ENCODE measurements at regions not wholly inside any gene's neighbourhood (a gene's known extent, or its start where the extent isn't known, plus 50 kb on each side); places are given as distances from the start of the nearest gene placed in this dataset.

DNA sequence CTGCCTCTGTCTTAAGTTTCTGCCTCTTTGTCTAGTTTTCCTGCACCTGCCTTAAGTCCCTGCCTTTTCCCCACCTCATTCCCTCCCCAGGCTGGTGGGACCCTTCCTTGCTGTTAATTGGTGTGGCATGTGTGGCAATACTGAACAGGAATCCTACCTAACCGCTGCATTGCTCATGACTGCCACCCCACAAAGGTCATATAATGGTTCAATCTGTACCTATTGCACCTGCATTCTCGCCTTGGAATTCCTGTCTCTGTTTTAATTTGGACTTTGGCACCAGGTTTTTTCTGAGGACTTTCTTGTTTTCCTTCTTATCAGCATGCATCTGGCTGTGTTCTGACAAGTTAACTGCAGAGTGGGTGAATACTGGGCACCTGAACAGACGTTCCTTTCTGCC lies 966.2 kb upstream of the TMEM132C start:
- DNase-seq, result no peak

DNA sequence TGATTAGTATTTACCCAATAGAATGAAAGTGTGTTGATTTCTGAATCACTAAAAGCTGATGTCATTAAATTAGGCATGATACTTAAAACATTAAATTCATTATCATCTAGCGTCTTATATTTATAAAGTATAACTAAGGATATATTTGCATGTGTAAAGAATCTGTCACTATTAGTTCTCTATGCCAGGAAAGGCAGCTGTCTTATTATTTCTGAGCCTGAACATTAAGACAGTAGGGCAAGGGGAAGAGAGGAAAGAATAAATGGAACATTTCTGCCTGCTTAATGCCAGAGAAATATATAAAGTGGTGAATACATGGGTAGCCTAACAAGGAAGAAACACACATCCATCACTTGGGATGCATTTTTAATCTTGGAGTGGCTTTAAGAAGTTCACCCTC lies 965.1 kb upstream of the TMEM132C start:
- DNase-seq, result no peak

DNA sequence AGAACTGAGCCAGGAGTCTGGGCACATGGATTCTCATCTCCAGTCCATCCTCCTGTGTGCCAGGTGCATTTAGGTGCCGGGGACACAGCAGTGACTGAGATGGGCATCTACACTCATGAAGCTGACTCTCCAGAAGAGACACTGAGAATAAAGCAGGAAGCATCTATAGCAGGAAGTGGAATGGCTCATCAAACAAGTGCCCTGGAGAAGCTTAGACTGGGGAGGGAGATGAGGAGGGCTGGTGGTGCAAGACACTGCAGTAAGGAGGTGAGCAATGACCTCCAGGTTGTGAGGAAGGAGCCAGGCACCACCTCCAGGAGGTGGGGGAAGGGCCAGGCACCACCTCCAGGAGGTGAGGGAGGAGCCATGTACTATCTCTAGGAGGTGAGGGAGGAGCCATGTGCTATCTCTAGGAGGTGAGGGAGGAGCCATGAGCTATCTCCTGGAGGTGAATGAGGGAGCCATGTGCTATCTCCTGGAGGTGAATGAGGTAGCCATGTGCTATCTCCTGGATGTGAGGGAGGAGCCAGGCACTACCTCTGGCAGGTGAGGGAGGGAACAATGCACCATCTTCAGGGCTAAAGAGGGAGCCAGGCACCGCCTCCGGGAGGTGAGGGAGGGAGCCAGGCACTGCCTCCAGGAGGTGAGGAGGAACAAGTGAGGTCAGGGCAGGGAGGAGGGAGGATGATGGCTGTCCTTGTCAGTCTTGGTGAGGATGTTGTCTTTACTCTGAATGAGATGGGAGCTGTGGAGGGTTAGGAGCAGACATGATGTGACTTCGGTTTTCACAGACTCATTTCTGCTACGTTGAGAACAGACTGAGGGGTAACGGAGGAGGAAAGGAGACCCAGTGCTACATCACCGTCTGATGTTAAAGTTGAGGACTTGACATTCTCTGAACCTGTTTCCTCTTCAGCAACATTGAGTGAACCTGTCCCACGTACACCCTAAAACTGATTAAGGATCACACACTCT lies 961.9 kb upstream of the TMEM132C start:
- DNase-seq, result no peak

DNA sequence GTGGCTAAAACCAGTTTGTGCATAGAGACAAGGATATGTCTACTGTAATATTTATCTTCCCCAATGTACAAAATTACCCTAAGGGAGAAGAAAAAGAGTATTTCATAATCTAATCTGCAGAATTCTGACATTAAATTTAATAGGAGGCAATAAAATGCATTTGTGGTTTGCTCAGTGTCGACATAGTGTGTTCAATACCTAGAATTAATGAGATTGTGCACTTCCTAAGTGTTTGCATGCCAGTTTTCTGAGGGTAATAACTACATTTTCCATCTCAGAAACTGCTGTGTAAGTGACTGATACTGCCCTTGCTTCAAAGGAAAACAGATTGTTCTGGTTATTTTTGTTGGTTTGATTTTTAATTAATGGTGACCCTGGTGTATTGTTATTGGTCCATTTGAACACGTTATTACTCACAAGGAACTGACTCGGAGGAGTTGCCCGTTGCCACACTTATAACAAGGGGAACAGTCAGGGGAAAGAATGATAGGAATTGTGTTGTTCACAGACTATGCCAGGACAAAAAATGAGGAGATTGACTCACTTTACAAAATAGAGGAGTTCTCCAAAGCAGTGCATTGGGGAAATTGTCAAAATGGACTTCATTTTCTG lies 960.3 kb upstream of the TMEM132C start:
- DNase-seq, result no peak

DNA sequence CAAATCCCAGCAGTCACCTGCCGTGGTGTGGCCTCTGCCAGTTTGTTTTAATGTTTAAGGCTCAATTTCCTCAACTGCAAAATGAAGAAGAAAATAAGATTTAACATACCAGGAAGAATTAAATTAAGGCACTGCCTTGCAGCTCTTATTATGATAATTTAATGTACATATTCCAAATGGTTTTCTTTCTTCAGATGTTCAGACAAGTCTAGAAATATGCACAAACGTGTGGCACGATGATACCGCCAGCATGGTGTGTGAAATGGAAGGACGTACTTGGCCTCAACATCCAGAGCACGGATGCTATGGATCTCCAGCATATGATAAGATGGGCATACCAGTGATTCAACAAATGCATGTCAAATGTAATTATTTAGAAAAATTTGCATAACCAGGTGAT lies 959.4 kb upstream of the TMEM132C start:
- no peak for DNase-seq

DNA sequence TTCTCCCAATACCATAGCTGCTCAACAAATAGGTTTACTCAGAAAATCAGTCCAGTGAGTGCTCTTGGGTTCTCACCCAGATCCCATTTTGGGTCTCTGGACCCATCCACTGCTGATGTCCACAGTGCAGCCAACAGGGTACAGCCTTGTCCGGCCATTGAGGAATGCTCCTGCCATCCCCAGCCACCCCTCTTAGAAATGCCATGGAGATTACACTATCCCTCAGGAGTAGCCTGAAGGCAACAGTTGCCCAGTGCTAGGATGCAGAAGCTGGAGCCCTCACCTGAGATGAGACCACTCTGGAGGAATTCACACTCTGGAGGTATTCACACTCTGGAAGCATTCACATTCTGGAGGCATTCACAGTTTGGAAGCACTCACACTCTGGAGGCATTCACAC lies 958.8 kb upstream of the TMEM132C start:
- DNase-seq, result no peak

DNA sequence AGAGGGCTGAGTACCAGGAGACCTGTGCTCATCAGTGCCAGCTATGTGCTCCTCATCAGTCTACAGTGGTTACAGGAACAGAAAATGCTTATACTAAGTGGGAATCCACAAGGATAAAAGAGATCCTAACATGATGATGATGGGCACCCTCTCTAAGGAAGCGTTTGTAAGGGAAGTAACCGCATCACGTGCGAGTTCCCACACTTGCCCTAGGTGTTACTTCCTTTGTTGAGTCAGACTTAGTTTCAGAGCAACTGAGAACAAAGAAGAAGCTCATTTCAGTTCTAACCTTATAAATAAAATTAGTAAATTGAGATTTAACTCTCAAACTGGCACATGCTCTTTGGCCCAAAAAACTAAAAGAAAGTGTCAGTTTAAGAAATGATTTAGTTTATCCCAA lies 956.4 kb upstream of the TMEM132C start:
- DNase-seq, result no peak

DNA sequence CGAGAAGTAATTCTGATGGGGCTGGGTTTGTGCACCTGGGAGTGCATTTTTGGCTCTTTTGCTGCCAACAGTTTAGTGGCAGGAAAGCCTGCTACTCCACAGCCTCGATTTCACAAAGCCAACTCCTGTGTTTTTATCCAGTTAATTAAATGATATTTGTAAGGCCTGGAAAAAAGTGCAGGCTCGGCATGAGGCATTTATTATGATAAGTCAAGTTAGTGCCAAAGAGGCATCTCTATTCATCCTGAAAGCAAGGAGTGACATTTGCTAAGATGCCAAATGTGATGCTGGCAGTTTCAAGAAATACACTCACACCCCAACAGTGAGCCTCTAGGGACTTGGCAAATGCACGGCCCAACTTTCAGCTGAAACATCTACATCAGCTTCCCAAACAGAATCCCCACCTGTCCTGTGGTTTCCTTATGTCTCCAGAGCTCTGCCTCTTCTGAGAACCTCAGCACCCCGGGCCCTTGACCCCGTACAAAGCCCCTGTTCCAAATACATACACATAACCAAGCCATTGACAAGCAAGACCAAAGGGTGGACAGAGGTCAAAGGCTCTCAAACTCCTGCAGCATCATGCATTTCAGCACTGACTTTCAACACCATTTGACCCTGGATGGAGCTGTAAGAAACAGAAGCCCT lies 955.1 kb upstream of the TMEM132C start:
- DNase-seq, result no peak

DNA sequence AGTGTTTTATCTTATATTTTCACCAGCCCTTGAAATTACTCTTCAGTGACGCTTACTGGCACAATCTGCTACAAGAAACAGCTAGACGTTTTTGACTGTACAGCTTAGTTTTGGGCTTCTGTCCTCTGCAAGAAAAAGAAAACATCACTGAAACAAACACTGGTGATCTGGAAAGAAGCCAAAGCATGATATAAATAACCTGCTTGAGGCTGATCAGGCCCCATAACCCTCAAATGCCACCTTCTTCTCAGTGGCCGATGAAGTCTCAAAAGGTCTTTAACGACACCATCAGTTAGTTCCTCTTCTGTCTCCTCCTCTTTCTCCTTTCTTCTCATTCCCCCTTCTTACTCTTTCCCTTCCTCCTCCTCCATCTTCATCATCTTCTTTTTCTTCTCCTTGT lies 942.3 kb upstream of the TMEM132C start:
- DNase-seq, result no peak

DNA sequence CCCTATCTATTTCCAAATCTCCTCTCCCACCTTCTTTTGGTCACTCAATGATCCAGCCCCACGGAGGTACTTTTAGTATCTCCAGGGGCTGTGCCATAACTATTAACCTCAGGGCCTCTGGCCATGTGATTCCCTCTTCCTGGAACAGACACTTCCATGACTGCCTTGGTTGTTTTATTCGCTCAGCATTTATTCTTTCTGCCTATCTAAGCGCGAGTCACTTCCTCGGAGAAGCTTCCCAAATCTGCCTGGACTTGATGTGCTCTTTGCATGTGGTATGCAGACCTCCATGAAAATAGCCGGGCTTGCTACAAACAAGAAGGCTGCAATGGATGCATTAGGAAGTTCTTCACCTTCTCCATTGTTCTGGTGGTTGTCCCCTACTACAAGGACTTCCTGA lies 939.0 kb upstream of the TMEM132C start:
- DNase-seq, result no peak

DNA sequence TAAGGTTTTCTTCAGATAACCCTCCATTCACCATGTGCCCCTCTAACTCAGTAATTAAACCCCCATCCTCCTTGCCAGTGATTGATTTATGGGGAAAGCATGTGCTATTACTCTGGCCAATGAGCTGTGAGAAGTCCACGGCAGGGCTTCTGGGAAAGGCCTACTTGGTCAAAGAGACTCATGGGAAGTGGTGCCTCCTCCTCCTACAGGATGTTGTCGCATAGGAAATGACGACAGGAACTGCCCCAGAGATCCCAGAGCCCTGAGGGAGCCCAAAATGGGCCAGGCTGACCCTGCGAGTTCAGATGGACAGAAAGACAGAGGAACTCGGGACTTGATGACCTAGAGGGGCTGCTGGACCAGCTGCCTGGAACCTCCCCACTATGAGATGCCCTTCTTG lies 938.1 kb upstream of the TMEM132C start:
- DNase-seq, result no peak

DNA sequence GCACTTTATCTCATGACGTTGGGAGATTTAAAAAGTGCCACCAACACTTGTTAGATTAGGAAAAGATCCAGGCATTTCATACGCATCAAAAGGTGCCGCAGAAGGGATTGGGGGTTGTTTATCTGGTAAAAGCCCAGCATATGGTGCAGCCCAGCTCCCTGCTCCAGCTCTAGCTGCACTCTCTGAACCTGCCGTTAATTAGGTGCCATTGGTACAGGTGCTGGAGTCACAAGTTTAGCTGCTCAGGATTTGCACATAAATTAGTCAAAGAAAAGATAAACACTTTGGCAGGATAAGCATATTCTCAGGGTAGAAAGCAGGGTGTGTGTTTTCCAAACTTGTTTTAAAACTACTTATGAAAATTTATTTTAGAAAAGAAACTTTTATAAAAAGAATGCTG lies 932.6 kb upstream of the TMEM132C start:
- no peak for DNase-seq

DNA sequence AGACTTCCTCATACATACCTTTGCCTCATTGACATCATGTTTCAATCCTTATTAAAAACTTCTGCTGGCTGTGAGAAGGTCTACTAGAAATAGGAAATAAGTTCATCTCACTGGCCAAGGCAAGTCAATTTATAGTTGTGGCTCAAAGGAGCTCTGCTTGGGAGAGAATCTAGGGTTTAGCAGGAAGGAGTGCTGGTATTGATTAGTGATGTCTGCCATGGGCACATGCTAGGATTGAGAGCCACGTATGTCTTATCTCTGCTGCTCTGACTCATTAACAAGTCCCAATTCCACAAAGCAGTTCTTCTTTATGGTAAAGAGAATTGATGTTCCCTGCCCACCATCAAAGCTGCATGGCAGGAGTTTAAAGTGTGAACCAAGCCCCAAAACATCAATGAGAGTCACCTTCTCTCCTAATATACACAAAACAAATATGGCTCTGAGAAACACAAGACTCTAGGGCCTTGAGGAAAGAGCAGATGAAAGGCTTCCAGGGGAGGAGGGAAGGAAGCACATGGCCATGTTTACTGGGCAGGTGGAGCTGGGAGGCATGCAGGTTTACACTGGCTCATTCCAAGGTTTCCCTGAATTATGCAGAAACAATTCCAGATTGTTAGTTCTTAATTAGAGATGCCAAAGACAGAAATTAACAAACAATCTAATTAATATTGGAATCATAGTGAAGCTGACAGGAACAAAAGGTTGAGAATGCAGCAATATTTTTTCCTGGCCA lies 931.9 kb upstream of the TMEM132C start:
- DNase-seq, result no peak

DNA sequence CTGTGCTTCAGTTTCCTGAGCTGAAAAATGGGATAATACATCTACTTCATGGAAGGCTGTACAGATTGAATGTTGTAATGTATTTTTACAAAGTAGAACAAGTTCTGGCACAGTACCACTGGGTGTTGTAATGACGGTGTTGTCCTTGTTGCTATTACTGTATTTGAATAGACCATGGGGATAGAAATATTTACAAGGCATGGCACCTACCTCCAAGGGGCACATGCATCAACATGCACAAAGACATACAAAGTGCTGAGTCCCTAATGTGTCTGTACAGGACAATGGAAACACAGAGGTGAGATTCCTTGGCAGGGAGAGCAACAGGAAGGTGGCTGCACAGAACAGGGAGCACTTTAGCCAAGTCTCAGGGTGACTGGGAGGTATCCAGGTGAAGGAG lies 930.6 kb upstream of the TMEM132C start:
- no peak for DNase-seq

DNA sequence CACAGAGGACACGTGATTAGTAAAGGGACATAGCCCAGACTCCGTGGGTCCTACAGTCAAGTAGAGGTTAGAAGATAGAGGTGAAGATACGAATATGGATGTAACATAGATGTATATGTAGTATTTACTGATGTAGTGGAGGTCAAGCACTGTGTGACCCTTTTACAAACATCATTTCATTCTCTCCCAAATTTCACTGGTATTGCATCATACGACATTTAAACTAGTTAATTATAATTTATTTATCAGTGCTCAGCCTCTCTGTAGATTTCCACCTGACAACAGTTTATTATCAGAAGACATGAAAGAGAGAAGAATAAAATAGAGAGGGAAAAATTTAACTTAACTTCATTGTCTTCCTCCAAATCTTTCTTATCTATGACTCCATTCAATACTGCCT lies 927.9 kb upstream of the TMEM132C start:
- no peak for DNase-seq

DNA sequence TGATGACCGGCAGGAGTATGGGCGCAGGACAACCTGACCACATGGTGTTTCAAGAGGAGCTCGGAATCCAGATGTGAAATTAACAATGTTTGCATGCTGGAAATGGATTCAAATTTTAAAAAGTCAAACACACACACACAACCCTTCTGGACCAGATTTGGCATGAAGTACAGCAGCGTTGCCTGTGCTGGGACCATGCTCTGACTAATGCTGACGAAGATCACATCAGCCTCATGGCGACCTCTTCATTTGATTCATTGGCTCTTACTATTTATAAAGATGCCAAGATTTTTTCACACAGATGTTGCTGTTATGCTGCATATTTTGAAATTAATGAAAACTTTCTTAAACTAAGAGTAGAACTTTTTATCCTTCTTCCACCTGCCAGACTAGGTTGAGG lies 926.6 kb upstream of the TMEM132C start:
- no peak for DNase-seq

DNA sequence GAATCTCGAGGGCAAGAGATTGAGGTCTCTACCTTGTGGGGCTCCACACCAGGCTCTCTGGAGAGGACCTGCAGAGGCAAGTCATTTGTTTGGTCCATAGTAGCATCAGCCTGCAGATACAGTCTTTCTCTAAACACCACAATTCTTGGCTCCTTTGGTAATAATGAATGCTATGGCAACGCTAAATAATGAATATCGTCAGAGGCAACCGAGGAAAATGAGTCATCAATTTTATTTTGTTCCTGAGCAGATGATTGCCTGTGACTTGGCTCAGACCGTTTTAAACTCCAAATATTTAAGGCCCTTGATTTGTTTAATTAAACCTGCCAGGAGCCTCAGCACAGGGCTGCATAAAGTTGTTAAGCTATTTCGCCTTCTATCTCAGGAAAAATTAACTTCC lies 924.1 kb upstream of the TMEM132C start:
- no peak for DNase-seq

DNA sequence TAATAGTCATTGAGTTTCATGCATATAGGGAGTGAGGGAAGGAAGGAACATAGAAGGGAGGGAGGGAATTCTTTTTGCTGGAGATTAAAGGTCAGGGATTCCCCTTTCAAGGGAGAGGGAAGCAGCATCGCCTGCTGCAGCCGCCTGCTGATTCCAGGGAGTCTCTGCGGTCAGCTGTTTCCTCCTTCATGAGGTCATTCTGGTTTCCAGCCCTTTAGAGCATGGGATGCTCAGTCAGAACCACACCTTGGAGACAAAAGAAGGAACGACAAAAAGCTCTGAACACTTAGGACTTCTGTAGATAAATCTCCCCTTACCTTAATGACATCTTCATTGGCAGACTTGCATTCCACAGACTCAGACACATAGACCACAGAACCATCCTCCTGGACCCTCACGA lies 923.0 kb upstream of the TMEM132C start:
- no peak for DNase-seq

DNA sequence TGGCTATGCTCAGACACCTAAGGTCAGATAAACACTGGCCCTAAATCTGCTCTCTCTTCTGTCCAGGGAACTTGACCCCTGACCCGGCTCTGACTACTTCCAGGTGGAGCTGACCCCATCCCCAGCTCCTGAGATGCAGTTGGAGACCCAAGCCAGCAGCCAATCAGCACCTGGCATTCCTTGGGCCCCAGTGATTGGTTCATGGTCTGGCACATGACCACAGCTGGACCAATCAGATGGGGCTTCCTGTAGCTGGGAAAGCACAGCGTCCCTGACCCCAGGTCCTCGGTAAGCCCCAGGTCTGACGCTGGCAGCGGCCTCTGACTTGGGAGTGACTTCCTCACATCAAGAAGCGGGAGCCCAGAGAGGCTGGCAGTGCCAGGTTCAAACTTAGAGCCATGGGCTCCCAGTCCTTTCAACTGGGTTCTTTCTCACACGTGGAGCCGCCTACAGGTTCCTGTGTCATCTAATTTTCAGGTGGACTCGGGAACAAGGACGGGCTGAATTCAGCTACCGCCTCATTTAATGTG lies 915.4 kb upstream of the TMEM132C start:
- no peak for DNase-seq

DNA sequence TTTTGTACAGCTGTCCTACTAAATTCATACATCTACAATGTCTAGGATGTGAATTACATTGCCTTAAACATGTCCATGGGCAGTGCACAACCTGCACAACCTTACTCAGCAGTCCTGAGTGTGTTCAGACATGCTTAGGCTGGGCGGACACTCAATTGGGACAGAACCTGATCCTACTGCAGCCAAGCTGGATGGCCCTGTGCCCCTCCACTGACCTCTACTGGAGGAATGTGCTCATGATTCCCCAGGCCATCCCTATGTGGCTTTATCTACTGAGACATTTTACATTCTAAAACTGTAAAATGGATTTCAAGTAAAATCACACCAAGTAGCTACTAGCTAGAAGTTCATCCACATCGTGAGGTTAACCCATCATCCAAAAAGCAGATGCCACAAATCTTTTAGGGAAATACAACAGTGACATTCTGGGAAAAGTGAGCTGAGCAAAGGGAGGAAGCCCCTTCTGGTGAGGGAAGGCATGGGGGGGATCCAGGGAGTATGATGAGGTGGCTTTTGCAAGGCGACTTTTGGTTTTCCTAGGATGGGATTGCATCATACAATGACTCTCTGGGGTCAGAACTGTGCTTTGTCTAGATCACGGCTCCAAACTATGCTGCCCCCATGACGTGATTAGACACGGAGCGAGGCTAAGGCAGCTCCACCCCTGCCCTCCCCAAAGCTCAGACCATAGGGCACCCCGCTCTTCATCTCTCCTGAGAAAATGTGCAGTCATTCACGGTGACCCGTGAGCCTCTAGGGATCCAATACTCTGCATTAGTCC lies 911.7 kb upstream of the TMEM132C start:
- DNase-seq, result no peak

DNA sequence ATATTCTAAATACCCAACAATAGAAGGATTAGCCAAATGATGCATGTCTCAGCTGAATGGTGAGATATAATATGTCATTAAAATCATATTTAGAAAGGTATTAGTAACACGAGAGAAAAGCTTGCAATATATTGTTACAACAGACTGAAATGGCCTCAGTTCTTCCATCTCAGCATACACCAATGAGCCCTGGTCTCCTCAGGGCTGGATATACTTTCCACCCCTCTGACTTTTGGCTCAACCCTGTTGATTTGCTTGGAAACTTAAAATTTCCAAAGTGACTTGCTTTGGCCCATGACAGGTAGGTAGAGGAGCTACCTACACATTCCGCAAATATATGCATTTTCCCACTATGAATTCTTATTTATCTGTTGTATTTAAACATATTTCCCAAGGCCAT lies 908.1 kb upstream of the TMEM132C start:
- no peak for DNase-seq

DNA sequence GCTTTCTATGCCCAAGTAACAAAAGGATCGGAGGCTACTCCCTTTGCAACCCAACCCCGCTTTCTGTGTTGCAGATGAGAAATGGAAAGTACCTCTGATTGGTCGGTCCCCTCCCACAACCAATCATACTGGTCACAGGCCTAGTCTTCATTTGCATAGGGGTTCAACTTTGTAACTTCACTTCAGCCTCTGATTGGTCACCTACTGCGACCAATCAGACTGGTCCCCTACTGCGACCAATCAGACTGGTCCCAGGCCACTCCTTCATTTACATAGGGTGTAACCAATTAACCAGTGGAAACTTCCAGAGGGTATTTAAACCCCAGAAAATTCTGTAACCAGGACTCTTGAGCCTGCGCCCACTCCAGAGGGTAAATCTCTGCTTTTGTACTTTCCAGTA lies 906.4 kb upstream of the TMEM132C start:
- no peak for DNase-seq

Data from amniotic stem cell (primary cell).